ENCODE measurements at regions not wholly inside any gene's neighbourhood (a gene's known extent, or its start where the extent isn't known, plus 50 kb on each side); places are given as distances from the start of the nearest gene placed in this dataset.

GRCh38 chr17:6257336-6257735 lies 177.6 kb downstream of the AIPL1 start:
- no peak for DNase-seq (ENCODE audit: low read depth, low spot score)
- WGBS (ENCODE audit: insufficient coverage, insufficient replicate concordance, low lambda C conversion rate, missing lambda C conversion rate) = 7% methylated on average over 11 of the region's 11 CpGs
- no TSS peak for BruUV-seq (replicated peaks)
- H3K27me3 ChIP-seq (replicated peaks in 1 of 2; ENCODE audit: control insufficient read depth in 2 of 2, insufficient read depth in 2 of 2, low read length in 1 of 2) = no peaks in the 10 kb centered on the region; a peak in 1 of 4 replicates
- ChIA-PET CTCF (no interaction called here), SMC1A (ENCODE audit: uncharacterized antibody, unreplicated experiment) (no interaction called here), RAD21 (ENCODE audit: unreplicated experiment) (no interaction called here), POLR2A (no interaction called here)
- no peak overlapping the region for H2AFZ ChIP-seq (ENCODE audit: control insufficient read depth, low read depth, low read length)
- no peaks in the 10 kb centered on the region for H3K79me2 ChIP-seq (ENCODE audit: control insufficient read depth, insufficient read depth, low read length)
- no peaks in the 10 kb centered on the region for H3K9me3 ChIP-seq (replicated peaks; ENCODE audit: control insufficient read depth, insufficient read depth, low read length)
- H3K4me1 ChIP-seq (ENCODE audit: control insufficient read depth, insufficient read depth, low read length) = no peaks in the 10 kb centered on the region
- no peak for FAIRE-seq
- no peak overlapping the region for H3K27ac ChIP-seq (ENCODE audit: control insufficient read depth, insufficient read depth)
- in situ Hi-C loops (cut with MboI) (no loop called here), intact Hi-C loops (cut with micrococcal nuclease; ENCODE audit: unreplicated experiment) (no loop called here)
- H3K36me3 ChIP-seq (ENCODE audit: control insufficient read depth in 2 of 2, insufficient read depth in 2 of 2, low read length in 1 of 2) = no peaks in the 10 kb centered on the region
- no peak overlapping the region for H3K4me2 ChIP-seq (ENCODE audit: control insufficient read depth, insufficient read depth)
- TF ChIP-seq CBX5 (IDR thresholded peaks at IDR 0.05; ENCODE audit: low read depth) = no peak
- TF ChIP-seq HCFC1 (IDR thresholded peaks at IDR 0.05; ENCODE audit: low read length) = no peak
- no peak for TF ChIP-seq KAT2A (conservative IDR thresholded peaks at IDR 0.05; ENCODE audit: control insufficient read depth, low read depth, low read length)
- no peak for TF ChIP-seq PAX5 (IDR thresholded peaks at IDR 0.05; ENCODE audit: borderline replicate concordance, low read depth, low read length)
- TF ChIP-seq ZBTB11 (CRISPR knock-in tag; IDR thresholded peaks at IDR 0.05) = no peak
- TF ChIP-seq SMAD5 (IDR thresholded peaks at IDR 0.05; ENCODE audit: low read depth) = no peak
- TF ChIP-seq STAT1 (conservative IDR thresholded peaks at IDR 0.05) = no peak
- TF ChIP-seq NR2C2 (IDR thresholded peaks at IDR 0.05; ENCODE audit: borderline replicate concordance, control insufficient read depth, insufficient read length, low read depth) = no peak
- H4K20me1 ChIP-seq (ENCODE audit: control insufficient read depth, insufficient read depth) = no peaks in the 10 kb centered on the region
- no peak overlapping the region for H3K9ac ChIP-seq (ENCODE audit: control insufficient read depth, insufficient read depth, low read length)
- no peak for ATAC-seq
- no peak overlapping the region for H3K4me3 ChIP-seq
